Ascending aorta (tissue), 2 donors: ENCODE measurements at regions not wholly inside any gene's neighbourhood (a gene's known extent, or its start where the extent isn't known, plus 50 kb on each side); places are given as distances from the start of the nearest gene placed in this dataset.

ENCODE experiments used
- DNase-seq, 2 donors: peaks; one replicate each; pipeline ENCODE4 v3.0.0-alpha.2; 2019; ENCODE audit warnings: low spot score in 2 of 2
- H3K27ac ChIP-seq, 2 donors: fragments of 200-600 bp; sonication (generic); one replicate each; pipeline ENCODE4 v1.5.1; 2016 to 2017; ENCODE audit warnings: mild to moderate bottlenecking in 1 of 2
- H3K27me3 ChIP-seq: fragments of 200-600 bp; sonication (generic); one replicate; pipeline ENCODE4 v1.5.1; 2017
- H3K36me3 ChIP-seq, 2 donors: fragments of 200-600 bp; sonication (generic); one replicate each; pipeline ENCODE4 v1.5.1; 2016
- H3K4me1 ChIP-seq, 2 donors: fragments of 200-600 bp; sonication (generic); one replicate each; pipeline ENCODE4 v1.5.1; 2016 to 2017; ENCODE audit warnings: mild to moderate bottlenecking in 1 of 2
- H3K4me3 ChIP-seq, 2 donors: fragments of 200-600 bp; sonication (generic); one replicate each; pipeline ENCODE4 v1.5.1; 2016 to 2017; ENCODE audit warnings: mild to moderate bottlenecking in 1 of 2
- H3K9me3 ChIP-seq, 2 donors: fragments of 200-600 bp; sonication (generic); one replicate each; pipeline ENCODE4 v1.5.1; 2016
- intact Hi-C: fragments of 100-400 bp; cut with DNase I; formaldehyde crosslinking; loops from one replicate; pipeline ENCODE4 v1.15.1; 2023
- TF ChIP-seq, protein P1 (sequence below), 3 experiments: fragments of 200-600 bp in 2 of 3; fragments of 450-650 bp in 1 of 3; sonication (generic) in 2 of 3; IDR thresholded peaks; one replicate each; pipeline ENCODE4 v1.5.1; 2016 to 2019; ENCODE audit warnings: antibody characterized with exemption in 3 of 3, mild to moderate bottlenecking in 1 of 3, moderate library complexity in 1 of 3

- Histone ChIP-seq H3K27me3 (no peaks in the 10 kb centered on the region), H3K4me1 (peaks cover 0 to 8% of the 10 kb centered on the region in 2 donors), H3K27ac (no peak overlapping the region), H3K4me3 (no peak overlapping the region), H3K36me3 (no peaks in the 10 kb centered on the region), H3K9me3 (no peaks in the 10 kb centered on the region)
- TF ChIP-seq, protein P1, sequence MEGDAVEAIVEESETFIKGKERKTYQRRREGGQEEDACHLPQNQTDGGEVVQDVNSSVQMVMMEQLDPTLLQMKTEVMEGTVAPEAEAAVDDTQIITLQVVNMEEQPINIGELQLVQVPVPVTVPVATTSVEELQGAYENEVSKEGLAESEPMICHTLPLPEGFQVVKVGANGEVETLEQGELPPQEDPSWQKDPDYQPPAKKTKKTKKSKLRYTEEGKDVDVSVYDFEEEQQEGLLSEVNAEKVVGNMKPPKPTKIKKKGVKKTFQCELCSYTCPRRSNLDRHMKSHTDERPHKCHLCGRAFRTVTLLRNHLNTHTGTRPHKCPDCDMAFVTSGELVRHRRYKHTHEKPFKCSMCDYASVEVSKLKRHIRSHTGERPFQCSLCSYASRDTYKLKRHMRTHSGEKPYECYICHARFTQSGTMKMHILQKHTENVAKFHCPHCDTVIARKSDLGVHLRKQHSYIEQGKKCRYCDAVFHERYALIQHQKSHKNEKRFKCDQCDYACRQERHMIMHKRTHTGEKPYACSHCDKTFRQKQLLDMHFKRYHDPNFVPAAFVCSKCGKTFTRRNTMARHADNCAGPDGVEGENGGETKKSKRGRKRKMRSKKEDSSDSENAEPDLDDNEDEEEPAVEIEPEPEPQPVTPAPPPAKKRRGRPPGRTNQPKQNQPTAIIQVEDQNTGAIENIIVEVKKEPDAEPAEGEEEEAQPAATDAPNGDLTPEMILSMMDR (IDR thresholded peaks at IDR 0.05): no peak
- intact Hi-C loops: loop anchor here (1.0 to 10.0 kb wide), 2 partner anchors 129 to 976 kb away; no protein-coding TSS in a partner anchor
- DNase-seq: no peak
Observed at GRCh38 chr7:25388681-25389080, 160.4 kb upstream of the NPVF start.

GRCh38 chr7:25389489-25390106, 161.3 kb upstream of the NPVF start:
- H3K4me1 ChIP-seq: peaks cover 0 to 8% of the 10 kb centered on the region in 2 donors
- H3K27ac ChIP-seq: no peak overlapping the region
- no peak for DNase-seq
- H3K9me3 ChIP-seq: no peaks in the 10 kb centered on the region
- intact Hi-C loops: loop anchor here (1.0 to 10.0 kb wide), 4 partner anchors 130 to 975 kb away; no protein-coding TSS in a partner anchor
- no peaks in the 10 kb centered on the region for H3K36me3 ChIP-seq
- H3K27me3 ChIP-seq: no peaks in the 10 kb centered on the region
- TF ChIP-seq, protein P1 (IDR thresholded peaks at IDR 0.05): peak in 1 of 3 experiments; percentile 49
- H3K4me3 ChIP-seq: no peak overlapping the region

- H3K4me3 ChIP-seq: peak overlapping the region in 1 of 2 donors; percentile 36
- H3K36me3 ChIP-seq: no peaks in the 10 kb centered on the region
- H3K27me3 ChIP-seq: no peaks in the 10 kb centered on the region
- H3K27ac ChIP-seq: no peak overlapping the region
- H3K4me1 ChIP-seq: no peaks in the 10 kb centered on the region
- no peak for DNase-seq
- TF ChIP-seq, protein P1 (IDR thresholded peaks at IDR 0.05): peak; percentile 21 to 60 (median 53)
- intact Hi-C loops: loop anchor here (1.0 to 5.0 kb wide), 2 partner anchors 460 to 801 kb away; no protein-coding TSS in a partner anchor
- no peaks in the 10 kb centered on the region for H3K9me3 ChIP-seq
Observed at GRCh38 chr7:25391295-25391861, 163.1 kb upstream of the NPVF start.

DNA sequence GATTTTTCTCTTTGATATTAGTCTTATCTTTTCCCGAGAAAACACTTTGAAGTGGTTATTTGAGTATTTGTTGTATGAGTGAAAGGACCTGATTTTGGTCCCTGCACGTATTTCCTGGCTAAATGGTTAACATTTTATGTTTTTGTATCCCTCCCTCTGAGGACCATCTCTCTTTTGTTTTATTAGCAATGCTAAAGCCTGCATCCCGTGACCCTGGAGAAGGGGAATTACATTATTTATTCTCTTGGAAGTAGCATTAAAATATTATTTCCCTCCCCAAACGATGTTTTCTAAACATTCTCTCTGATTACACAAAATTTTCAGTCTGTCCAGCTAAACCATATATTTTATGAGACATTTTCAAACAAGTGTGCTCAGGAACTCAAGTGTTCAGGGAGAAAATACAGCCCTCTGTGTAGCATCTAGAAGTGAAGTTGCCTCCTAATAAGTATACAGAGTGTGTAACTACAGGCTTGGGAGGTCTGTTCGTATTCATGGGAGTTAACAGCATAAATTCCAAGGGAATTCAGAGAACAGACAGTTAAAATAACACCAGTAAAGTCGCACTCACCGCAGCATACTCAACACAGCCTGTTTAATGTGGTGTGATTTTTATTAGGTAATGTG, 163.8 kb upstream of the NPVF start:
- intact Hi-C loops: loop anchor here (1.0 to 5.0 kb wide), 3 partner anchors 459 to 800 kb away; no protein-coding TSS in a partner anchor
- H3K9me3 ChIP-seq: no peaks in the 10 kb centered on the region
- no peaks in the 10 kb centered on the region for H3K4me1 ChIP-seq
- H3K4me3 ChIP-seq: peak overlapping the region in 1 of 2 donors; percentile 36
- no peaks in the 10 kb centered on the region for H3K36me3 ChIP-seq
- no peak for DNase-seq
- H3K27me3 ChIP-seq: no peaks in the 10 kb centered on the region
- TF ChIP-seq, protein P1 (IDR thresholded peaks at IDR 0.05): no peak
- peak overlapping the region in 1 of 2 donors; percentile 18 for H3K27ac ChIP-seq

- no peaks in the 10 kb centered on the region for H3K27me3 ChIP-seq
- no peaks in the 10 kb centered on the region for H3K4me1 ChIP-seq
- H3K36me3 ChIP-seq: no peaks in the 10 kb centered on the region
- DNase-seq: no peak
- H3K27ac ChIP-seq: peak overlapping the region; percentile 18 to 20
- TF ChIP-seq, protein P1 (IDR thresholded peaks at IDR 0.05): no peak
- intact Hi-C loops: loop anchor here (1.0 to 5.0 kb wide), 2 partner anchors 462 to 800 kb away; no protein-coding TSS in a partner anchor
- H3K4me3 ChIP-seq: no peak overlapping the region
- no peaks in the 10 kb centered on the region for H3K9me3 ChIP-seq
Observed at GRCh38 chr7:25392588-25393338, 164.5 kb upstream of the NPVF start.
